ENCODE measurements at regions not wholly inside any gene's neighbourhood (a gene's known extent, or its start where the extent isn't known, plus 50 kb on each side); places are given as distances from the start of the nearest gene placed in this dataset.

GRCh38 chr5:74409166-74409706 is 231.3 kb downstream of the ENC1 start:
- Mint-ChIP-seq H3K4me3 (ENCODE audit: unreplicated experiment) (peak overlapping the region; percentile 61), H3K27ac (ENCODE audit: unreplicated experiment) (peak overlapping the region; percentile 19), H3K9me3 (ENCODE audit: unreplicated experiment) (no peaks in the 10 kb centered on the region), H3K4me1 (ENCODE audit: low read depth, unreplicated experiment) (peaks cover 45% of the 10 kb centered on the region), H3K27me3 (ENCODE audit: insufficient read depth, unreplicated experiment) (no peaks in the 10 kb centered on the region), H3K36me3 (ENCODE audit: insufficient read depth, unreplicated experiment) (no peaks in the 10 kb centered on the region)
- Histone ChIP-seq H3K36me3 (ENCODE audit: control insufficient read depth, insufficient read depth, low read length) (no peaks in the 10 kb centered on the region), H3K27me3 (replicated peaks; ENCODE audit: control insufficient read depth, insufficient read depth, low read length) (no peaks in the 10 kb centered on the region), H3K4me1 (peaks cover 82% of the 10 kb centered on the region), H3K4me3 (ENCODE audit: low read depth, low read length) (no peak overlapping the region), H3K9me3 (no peaks in the 10 kb centered on the region)
- no peak for TF ChIP-seq CTCF (IDR thresholded peaks at IDR 0.05; ENCODE audit: insufficient read depth in 1 of 2, low read depth in 1 of 2, low read length in 1 of 2, severe bottlenecking in 1 of 2, unreplicated experiment in 1 of 2)
- POLR2A ChIA-PET: interaction anchor here (0.6 kb wide), 1 partner anchor 231 kb away, joined by 3 read pairs; the partner anchor contains the start of gene ENC1
- intact Hi-C loops (cut with micrococcal nuclease; ENCODE audit: unreplicated experiment): no loop called here
- no peak for DNase-seq
- CTCF ChIA-PET: interaction anchor here (0.7 kb wide), 1 partner anchor 123 kb away, joined by 3 read pairs; no protein-coding TSS in a partner anchor
- no TSS peak for BruUV-seq (replicated peaks)

- no peak overlapping the region for H3K4me3 ChIP-seq (ENCODE audit: low read depth, low read length)
- peaks cover 73% of the 10 kb centered on the region for H3K4me1 ChIP-seq
- ChIA-PET POLR2A (interaction anchor here (0.6 kb wide), 1 partner anchor 232 kb away, joined by 3 read pairs; the partner anchor contains the start of gene ENC1), CTCF (interaction anchor here (0.7 kb wide), 1 partner anchor 124 kb away, joined by 3 read pairs; no protein-coding TSS in a partner anchor)
- peaks cover 37% of the 10 kb centered on the region for H3K4me1 Mint-ChIP-seq (ENCODE audit: low read depth, unreplicated experiment)
- peak; percentile 53 to 59 for DNase-seq
- H3K36me3 ChIP-seq (ENCODE audit: control insufficient read depth, insufficient read depth, low read length): no peaks in the 10 kb centered on the region
- H3K4me3 Mint-ChIP-seq (ENCODE audit: unreplicated experiment): peak overlapping the region; percentile 61
- no peaks in the 10 kb centered on the region for H3K9me3 Mint-ChIP-seq (ENCODE audit: unreplicated experiment)
- BruUV-seq (replicated peaks): no TSS peak
- H3K9me3 ChIP-seq: no peaks in the 10 kb centered on the region
- H3K27me3 Mint-ChIP-seq (ENCODE audit: insufficient read depth, unreplicated experiment): no peaks in the 10 kb centered on the region
- no peaks in the 10 kb centered on the region for H3K27me3 ChIP-seq (replicated peaks; ENCODE audit: control insufficient read depth, insufficient read depth, low read length)
- no peak for TF ChIP-seq CTCF (IDR thresholded peaks at IDR 0.05; ENCODE audit: insufficient read depth in 1 of 2, low read depth in 1 of 2, low read length in 1 of 2, severe bottlenecking in 1 of 2, unreplicated experiment in 1 of 2)
- H3K27ac Mint-ChIP-seq (ENCODE audit: unreplicated experiment): peak overlapping the region; percentile 19
- intact Hi-C loops (cut with micrococcal nuclease; ENCODE audit: unreplicated experiment): loop anchor here (1.0 kb wide), 3 partner anchors 10 to 233 kb away; no protein-coding TSS in a partner anchor
- H3K36me3 Mint-ChIP-seq (ENCODE audit: insufficient read depth, unreplicated experiment): no peaks in the 10 kb centered on the region
Observed at GRCh38 chr5:74408150-74409043, 232.1 kb downstream of the ENC1 start.

GRCh38 chr5:74407701-74408100 is 232.8 kb downstream of the ENC1 start:
- TF ChIP-seq CTCF (IDR thresholded peaks at IDR 0.05; ENCODE audit: insufficient read depth in 1 of 2, low read depth in 1 of 2, low read length in 1 of 2, severe bottlenecking in 1 of 2, unreplicated experiment in 1 of 2): no peak
- ChIA-PET POLR2A (no interaction called here), CTCF (no interaction called here)
- intact Hi-C loops (cut with micrococcal nuclease; ENCODE audit: unreplicated experiment): loop anchor here (1.0 kb wide), 3 partner anchors 11 to 234 kb away; no protein-coding TSS in a partner anchor
- Mint-ChIP-seq H3K27ac (ENCODE audit: unreplicated experiment) (no peak overlapping the region), H3K4me3 (ENCODE audit: unreplicated experiment) (no peak overlapping the region), H3K4me1 (ENCODE audit: low read depth, unreplicated experiment) (peaks cover 32% of the 10 kb centered on the region), H3K27me3 (ENCODE audit: insufficient read depth, unreplicated experiment) (no peaks in the 10 kb centered on the region), H3K36me3 (ENCODE audit: insufficient read depth, unreplicated experiment) (no peaks in the 10 kb centered on the region), H3K9me3 (ENCODE audit: unreplicated experiment) (no peaks in the 10 kb centered on the region)
- no peaks in the 10 kb centered on the region for H3K9me3 ChIP-seq
- peaks cover 66% of the 10 kb centered on the region for H3K4me1 ChIP-seq
- H3K27me3 ChIP-seq (replicated peaks; ENCODE audit: control insufficient read depth, insufficient read depth, low read length): no peaks in the 10 kb centered on the region
- no peak for DNase-seq
- no TSS peak for BruUV-seq (replicated peaks)
- H3K4me3 ChIP-seq (ENCODE audit: low read depth, low read length): no peak overlapping the region
- H3K36me3 ChIP-seq (ENCODE audit: control insufficient read depth, insufficient read depth, low read length): no peaks in the 10 kb centered on the region
